ENCODE measurements at regions not wholly inside any gene's neighbourhood (a gene's known extent, or its start where the extent isn't known, plus 50 kb on each side); places are given as distances from the start of the nearest gene placed in this dataset.

DNA sequence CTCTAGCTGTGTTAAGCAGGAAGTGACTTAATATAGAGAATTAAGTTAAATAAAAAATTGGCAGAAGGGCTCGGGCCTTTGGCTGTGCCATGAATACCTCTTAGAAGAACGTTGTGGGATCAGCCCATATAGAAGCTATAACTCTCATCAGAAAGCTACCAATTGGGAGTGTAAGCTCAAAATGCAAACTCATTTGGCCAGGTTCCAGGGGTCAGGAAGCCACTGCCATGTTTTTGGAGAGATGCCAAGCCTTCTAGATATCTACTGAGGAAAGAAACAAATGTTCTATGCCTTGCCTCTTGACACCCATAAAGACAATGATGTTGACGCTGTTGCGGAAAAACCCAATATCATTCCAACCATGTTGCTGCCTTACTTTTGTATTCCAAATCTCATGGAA is 475.2 kb upstream of the TGFBR2 start:
- Histone ChIP-seq H3K27ac (ENCODE audit: low read depth, low read length) (no peak overlapping the region), H3K9me2 (replicated peaks; ENCODE audit: control insufficient read depth, low read length) (no peaks in the 10 kb centered on the region), H3K27me3 (ENCODE audit: control insufficient read depth, low read length) (no peaks in the 10 kb centered on the region), H3K79me2 (ENCODE audit: control insufficient read depth, low read length) (no peaks in the 10 kb centered on the region), H3K4me1 (ENCODE audit: control insufficient read depth, low read length) (no peaks in the 10 kb centered on the region), H3K9me3 (ENCODE audit: control insufficient read depth, insufficient read depth, low read length) (no peaks in the 10 kb centered on the region), H4K20me1 (ENCODE audit: control insufficient read depth, insufficient read depth, low read depth, low read length) (no peaks in the 10 kb centered on the region), H3K36me3 (ENCODE audit: control insufficient read depth, low read length) (no peaks in the 10 kb centered on the region), H3K4me3 (ENCODE audit: low read length) (no peak overlapping the region), H3F3A (ENCODE audit: control insufficient read depth, insufficient read depth) (no peaks in the 10 kb centered on the region), H3K4me2 (ENCODE audit: low read length) (no peak overlapping the region)
- TF ChIP-seq CTCF (IDR thresholded peaks at IDR 0.05; ENCODE audit: low read depth, low read length, poor library complexity, severe bottlenecking) (no peak), EZH2phosphoT487 (IDR thresholded peaks at IDR 0.05; ENCODE audit: borderline replicate concordance, low read length) (no peak)

DNA sequence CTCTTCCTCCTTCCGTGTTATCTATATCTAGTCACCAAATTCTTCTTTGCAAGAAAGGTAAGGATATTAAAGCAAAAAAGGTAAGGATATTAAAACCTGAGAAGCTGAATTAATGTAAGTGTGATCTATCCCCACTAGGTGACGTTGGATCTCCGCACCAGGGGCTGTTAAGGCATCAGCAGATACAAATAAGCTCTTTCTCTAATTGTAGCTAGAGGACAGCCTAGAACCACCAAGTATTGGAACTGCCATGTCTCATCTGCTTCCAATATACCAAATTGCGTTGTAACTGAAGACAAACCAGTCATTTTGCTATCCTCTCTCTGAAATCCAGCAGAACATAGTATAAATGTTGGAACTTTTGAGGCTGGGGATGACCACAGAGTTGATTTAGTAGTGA is 471.2 kb upstream of the TGFBR2 start:
- H3K36me3 ChIP-seq (ENCODE audit: control insufficient read depth, low read length): no peaks in the 10 kb centered on the region
- H3K4me3 ChIP-seq (ENCODE audit: low read length): no peak overlapping the region
- H3K27me3 ChIP-seq (ENCODE audit: control insufficient read depth, low read length): no peaks in the 10 kb centered on the region
- no peaks in the 10 kb centered on the region for H3K9me2 ChIP-seq (replicated peaks; ENCODE audit: control insufficient read depth, low read length)
- H3K27ac ChIP-seq (ENCODE audit: low read depth, low read length): no peak overlapping the region
- no peaks in the 10 kb centered on the region for H4K20me1 ChIP-seq (ENCODE audit: control insufficient read depth, insufficient read depth, low read depth, low read length)
- no peaks in the 10 kb centered on the region for H3K9me3 ChIP-seq (ENCODE audit: control insufficient read depth, insufficient read depth, low read length)
- H3K4me2 ChIP-seq (ENCODE audit: low read length): no peak overlapping the region
- H3K4me1 ChIP-seq (ENCODE audit: control insufficient read depth, low read length): no peaks in the 10 kb centered on the region
- no peaks in the 10 kb centered on the region for H3F3A ChIP-seq (ENCODE audit: control insufficient read depth, insufficient read depth)
- no peak for TF ChIP-seq EZH2phosphoT487 (IDR thresholded peaks at IDR 0.05; ENCODE audit: borderline replicate concordance, low read length)
- no peak for TF ChIP-seq CTCF (IDR thresholded peaks at IDR 0.05; ENCODE audit: low read depth, low read length, poor library complexity, severe bottlenecking)
- H3K79me2 ChIP-seq (ENCODE audit: control insufficient read depth, low read length): no peaks in the 10 kb centered on the region

GRCh38 chr3:30139283-30139682 is 467.1 kb upstream of the TGFBR2 start:
- TF ChIP-seq EZH2phosphoT487 (IDR thresholded peaks at IDR 0.05; ENCODE audit: borderline replicate concordance, low read length): no peak
- TF ChIP-seq CTCF (IDR thresholded peaks at IDR 0.05; ENCODE audit: low read depth, low read length, poor library complexity, severe bottlenecking): no peak
- no peak overlapping the region for H3K27ac ChIP-seq (ENCODE audit: low read depth, low read length)

More at GRCh38 chr3:30139283-30139682, 467.1 kb upstream of the TGFBR2 start:
- no peaks in the 10 kb centered on the region for H3K9me2 ChIP-seq (replicated peaks; ENCODE audit: control insufficient read depth, low read length)
- H3K27me3 ChIP-seq (ENCODE audit: control insufficient read depth, low read length): no peaks in the 10 kb centered on the region
- H3F3A ChIP-seq (ENCODE audit: control insufficient read depth, insufficient read depth): no peaks in the 10 kb centered on the region
- no peak overlapping the region for H3K4me3 ChIP-seq (ENCODE audit: low read length)
- H3K4me2 ChIP-seq (ENCODE audit: low read length): no peak overlapping the region
- H3K4me1 ChIP-seq (ENCODE audit: control insufficient read depth, low read length): no peaks in the 10 kb centered on the region
- no peaks in the 10 kb centered on the region for H4K20me1 ChIP-seq (ENCODE audit: control insufficient read depth, insufficient read depth, low read depth, low read length)
- no peaks in the 10 kb centered on the region for H3K9me3 ChIP-seq (ENCODE audit: control insufficient read depth, insufficient read depth, low read length)
- no peaks in the 10 kb centered on the region for H3K36me3 ChIP-seq (ENCODE audit: control insufficient read depth, low read length)
- H3K79me2 ChIP-seq (ENCODE audit: control insufficient read depth, low read length): no peaks in the 10 kb centered on the region

Data from DOHH2 (cell line).